ENCODE measurements at regions not wholly inside any gene's neighbourhood (a gene's known extent, or its start where the extent isn't known, plus 50 kb on each side); places are given as distances from the start of the nearest gene placed in this dataset.
A peak's percentile ranks its signal among the peaks of the same experiment; 100 is the strongest.

- no peaks in the 10 kb centered on the region for H3K4me1 ChIP-seq (ENCODE audit: low read depth)
- peak in 1 of 2 donors; percentile 0 for DNase-seq (ENCODE audit: low read depth in 1 of 2, low spot score in 1 of 2)
- H3K27me3 ChIP-seq = no peaks in the 10 kb centered on the region
- H3K4me3 ChIP-seq = no peak overlapping the region
- H3K36me3 ChIP-seq = no peaks in the 10 kb centered on the region
- H3K27ac ChIP-seq = no peak overlapping the region
- no peak for TF ChIP-seq CTCF (IDR thresholded peaks at IDR 0.05; ENCODE audit: low read depth, low read length)
- no peaks in the 10 kb centered on the region for H3K9me3 ChIP-seq (ENCODE audit: low read depth)
Measured at GRCh38 chr14:85934886-85935254, 404.9 kb downstream of the FLRT2 start.

GRCh38 chr14:85934123-85934885 is 404.4 kb downstream of the FLRT2 start:
- no peak for TF ChIP-seq CTCF (IDR thresholded peaks at IDR 0.05; ENCODE audit: low read depth, low read length)
- Histone ChIP-seq H3K27ac (no peak overlapping the region), H3K9me3 (ENCODE audit: low read depth) (no peaks in the 10 kb centered on the region), H3K4me3 (no peak overlapping the region), H3K36me3 (no peaks in the 10 kb centered on the region), H3K27me3 (no peaks in the 10 kb centered on the region), H3K4me1 (ENCODE audit: low read depth) (no peaks in the 10 kb centered on the region)
- peak in 1 of 2 donors; percentile 1 for DNase-seq (ENCODE audit: low read depth in 1 of 2, low spot score in 1 of 2)

GRCh38 chr14:85921241-85921640 is 391.3 kb downstream of the FLRT2 start:
- H3K9me3 ChIP-seq (ENCODE audit: low read depth) = no peaks in the 10 kb centered on the region
- no peaks in the 10 kb centered on the region for H3K36me3 ChIP-seq
- H3K27me3 ChIP-seq = no peaks in the 10 kb centered on the region
- no peak overlapping the region for H3K27ac ChIP-seq
- no peaks in the 10 kb centered on the region for H3K4me1 ChIP-seq (ENCODE audit: low read depth)
- peak in 1 of 2 donors; percentile 17 for DNase-seq (ENCODE audit: low read depth in 1 of 2, low spot score in 1 of 2)
- no peak for TF ChIP-seq CTCF (IDR thresholded peaks at IDR 0.05; ENCODE audit: low read depth, low read length)
- H3K4me3 ChIP-seq = no peak overlapping the region

GRCh38 chr14:85917716-85918115 is 387.8 kb downstream of the FLRT2 start:
- TF ChIP-seq CTCF (IDR thresholded peaks at IDR 0.05; ENCODE audit: low read depth, low read length) = no peak
- no peaks in the 10 kb centered on the region for H3K9me3 ChIP-seq (ENCODE audit: low read depth)
- H3K4me1 ChIP-seq (ENCODE audit: low read depth) = no peaks in the 10 kb centered on the region
- H3K36me3 ChIP-seq = no peaks in the 10 kb centered on the region
- no peak overlapping the region for H3K27ac ChIP-seq
- DNase-seq (ENCODE audit: low read depth in 1 of 2, low spot score in 1 of 2) = no peak
- H3K27me3 ChIP-seq = no peaks in the 10 kb centered on the region
- H3K4me3 ChIP-seq = no peak overlapping the region

- Histone ChIP-seq H3K9me3 (ENCODE audit: low read depth) (no peaks in the 10 kb centered on the region), H3K27me3 (no peaks in the 10 kb centered on the region), H3K27ac (no peak overlapping the region), H3K4me1 (ENCODE audit: low read depth) (no peaks in the 10 kb centered on the region), H3K4me3 (no peak overlapping the region), H3K36me3 (no peaks in the 10 kb centered on the region)
- DNase-seq (ENCODE audit: low read depth in 1 of 2, low spot score in 1 of 2) = no peak
- TF ChIP-seq CTCF (IDR thresholded peaks at IDR 0.05; ENCODE audit: low read depth, low read length) = no peak
Measured at GRCh38 chr14:85915711-85916110, 385.8 kb downstream of the FLRT2 start.
